GM18858 (cell line): ENCODE measurements at regions not wholly inside any gene's neighbourhood (a gene's known extent, or its start where the extent isn't known, plus 50 kb on each side); places are given as distances from the start of the nearest gene placed in this dataset.
"Not testable (repeated sequence)": the region's sequence is repeated elsewhere in the genome, so short reads cannot be mapped to it uniquely, and the experiment has no call there.

ENCODE experiments used
- ATAC-seq: cut with Tn5 transposase; IDR thresholded peaks from one replicate; pipeline ENCODE4 v1.9.1; 2021; ENCODE audit not compliant: unreplicated experiment

DNA sequence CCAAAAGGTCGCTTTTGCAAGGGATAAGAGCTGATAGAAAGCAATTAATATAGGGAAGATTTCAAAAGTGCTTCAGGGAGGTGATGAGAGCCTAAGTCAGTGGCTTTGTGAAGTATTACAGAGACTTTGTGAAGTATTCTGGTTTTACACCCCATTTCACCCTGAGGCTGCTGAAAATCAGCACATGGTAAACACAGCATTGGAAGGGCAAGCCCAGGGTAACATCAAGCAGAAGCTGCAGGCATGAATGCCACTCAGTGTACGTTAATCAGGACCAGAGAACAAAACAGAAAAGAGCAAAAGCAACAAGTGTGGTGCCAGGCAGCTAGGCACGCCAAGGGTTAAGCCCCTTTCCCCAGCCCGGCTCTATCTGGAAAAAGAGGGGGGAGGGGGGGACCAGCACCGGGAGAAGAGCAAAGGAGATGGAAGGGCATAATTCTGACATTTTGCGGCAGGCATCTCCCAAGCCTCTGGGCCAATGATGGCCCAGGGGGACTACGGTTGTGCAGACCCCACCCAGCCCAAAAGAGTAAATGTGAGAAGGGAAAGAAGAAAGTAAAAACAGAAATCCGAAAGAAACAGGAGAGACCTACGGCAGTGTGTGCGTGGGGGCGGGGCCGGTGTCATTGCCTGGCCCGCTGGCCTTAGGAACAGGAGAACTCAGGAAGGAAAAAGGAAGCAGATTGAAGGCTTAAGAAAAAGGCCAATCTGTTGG lies 58.9 kb downstream of the DHRS2 start:
- no peak for ATAC-seq

DNA sequence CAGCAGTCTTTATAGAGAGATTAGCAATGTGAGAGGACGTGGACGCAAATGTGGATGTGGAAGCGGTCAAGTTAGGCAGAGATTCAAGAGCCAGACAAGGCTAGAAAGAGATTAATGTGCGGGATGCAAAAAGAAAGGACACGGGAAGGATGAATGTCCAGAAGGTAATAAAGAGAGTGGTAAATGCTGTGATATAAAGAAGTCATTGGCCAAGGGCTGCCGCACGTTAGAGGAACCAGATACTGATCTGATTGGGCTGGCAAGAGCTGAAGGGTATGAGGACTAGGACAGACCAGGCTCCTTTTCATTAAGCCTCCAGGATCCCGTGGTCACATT lies 59.5 kb downstream of the DHRS2 start:
- no peak for ATAC-seq

DNA sequence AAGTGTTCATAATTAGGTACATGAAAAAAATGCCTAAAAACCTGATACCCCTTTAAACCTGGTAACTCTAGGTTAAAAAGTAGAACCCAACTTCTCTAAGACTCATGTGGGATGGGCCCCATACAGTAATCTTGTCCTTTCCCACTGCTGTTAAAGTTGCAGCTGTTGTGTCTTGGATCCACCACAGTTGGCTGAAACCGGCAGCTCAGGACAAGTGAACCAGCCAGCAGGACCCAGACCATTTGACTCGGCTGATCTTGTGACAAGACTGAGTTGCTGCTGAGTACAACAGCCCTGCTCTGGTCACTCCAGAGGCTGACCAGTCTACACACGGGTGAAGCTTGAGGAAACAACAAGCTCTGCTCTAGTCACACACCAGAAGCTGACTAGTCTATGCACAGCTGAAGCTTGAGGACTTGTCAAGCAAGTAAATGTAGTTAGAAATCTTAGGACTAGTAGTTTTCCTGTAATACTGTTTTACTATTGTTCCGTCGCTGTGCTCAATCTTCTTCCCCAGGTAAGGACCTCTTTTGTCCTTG lies 60.6 kb downstream of the DHRS2 start:
- ATAC-seq = no peak

DNA sequence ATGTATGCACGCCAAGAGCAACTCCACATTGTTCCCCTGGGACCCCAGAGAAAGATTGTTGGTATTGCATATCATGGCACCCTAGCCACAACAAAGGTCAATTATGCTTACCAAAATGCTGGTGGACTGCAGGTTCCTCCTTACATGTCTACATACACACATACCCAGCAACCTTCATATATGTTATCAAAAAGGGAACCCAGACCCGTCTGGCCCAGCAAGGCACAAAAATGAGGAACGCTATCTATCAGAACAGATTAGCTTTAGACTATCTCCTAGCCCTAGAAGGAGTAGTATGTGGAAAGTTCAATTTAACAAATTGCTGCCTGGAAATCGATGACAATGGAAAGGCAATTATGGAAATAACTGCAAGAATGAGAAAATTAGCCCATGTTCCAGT lies 61.5 kb downstream of the DHRS2 start:
- no peak for ATAC-seq

DNA sequence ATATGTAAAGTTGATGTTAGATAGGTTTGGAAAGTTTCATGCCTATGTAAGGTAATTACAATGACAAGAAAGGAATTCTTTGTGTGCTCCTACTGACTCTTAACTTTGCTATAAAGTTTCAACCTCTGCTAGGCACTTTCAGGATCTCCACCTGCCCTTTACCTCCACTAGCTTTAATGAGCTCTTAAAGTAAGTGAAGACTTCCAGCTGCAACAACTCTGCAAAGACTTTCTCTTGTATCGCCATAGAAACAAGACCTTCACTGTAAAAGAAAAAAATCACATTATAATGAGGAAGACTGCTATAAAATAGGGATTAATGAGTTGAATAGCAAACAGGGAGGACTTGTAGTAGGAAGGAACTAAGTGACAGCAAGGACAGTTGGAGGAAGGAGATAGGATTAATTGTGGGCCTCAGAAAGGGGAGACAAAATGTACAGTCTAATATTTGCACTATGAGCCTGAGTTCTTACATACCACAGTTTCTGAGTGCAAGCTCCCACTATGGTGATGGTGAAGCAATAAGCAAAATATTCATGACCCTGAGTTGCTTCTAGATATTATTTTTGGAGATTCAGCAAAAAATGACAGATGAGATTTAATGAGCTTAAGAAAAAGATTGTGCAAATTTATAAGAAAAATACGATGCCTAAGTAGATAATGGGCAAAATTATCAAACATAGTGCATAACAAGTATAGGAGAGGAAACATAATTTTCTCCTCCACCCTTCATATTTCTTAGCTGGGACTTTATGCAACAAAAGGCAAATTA lies 66.7 kb downstream of the DHRS2 start:
- ATAC-seq = no peak

DNA sequence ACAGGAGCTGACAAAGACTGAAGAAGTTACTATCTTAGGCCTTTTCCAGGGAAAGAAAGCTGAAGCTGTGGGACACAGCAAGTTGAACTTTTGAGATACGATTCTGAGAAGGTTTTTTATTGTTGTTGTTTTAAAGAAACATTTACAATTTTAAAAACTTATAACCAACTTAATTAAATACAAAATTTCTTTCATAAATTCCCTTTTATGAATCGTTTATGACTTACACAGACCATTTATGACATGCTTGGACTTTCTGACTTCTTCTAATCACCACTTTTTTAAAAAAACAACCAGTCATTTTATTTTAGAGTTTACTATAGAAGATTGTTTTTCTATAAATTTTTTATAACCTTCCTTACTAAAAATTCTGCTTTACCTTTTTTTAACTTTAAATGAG lies 68.7 kb downstream of the DHRS2 start:
- ATAC-seq = no peak

DNA sequence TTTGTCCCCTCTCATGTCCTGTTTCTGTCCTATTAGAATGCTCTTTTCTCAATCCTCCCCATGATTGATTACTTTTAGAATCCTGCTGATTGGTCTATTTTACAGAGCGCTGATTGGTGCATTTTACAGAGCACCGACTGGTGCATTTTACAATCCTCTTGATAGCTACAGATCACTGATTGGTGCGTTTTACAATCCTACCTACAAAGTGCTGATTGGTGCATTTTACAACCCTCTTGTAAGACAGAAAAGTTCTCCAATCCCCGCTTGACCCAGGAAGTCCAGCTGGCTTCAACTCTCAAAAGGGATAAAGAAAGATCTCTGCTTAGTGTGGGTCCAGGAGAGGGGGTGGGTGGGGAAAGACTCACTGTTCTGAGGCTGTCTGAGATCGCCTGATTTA lies 71.3 kb downstream of the DHRS2 start:
- no peak for ATAC-seq

DNA sequence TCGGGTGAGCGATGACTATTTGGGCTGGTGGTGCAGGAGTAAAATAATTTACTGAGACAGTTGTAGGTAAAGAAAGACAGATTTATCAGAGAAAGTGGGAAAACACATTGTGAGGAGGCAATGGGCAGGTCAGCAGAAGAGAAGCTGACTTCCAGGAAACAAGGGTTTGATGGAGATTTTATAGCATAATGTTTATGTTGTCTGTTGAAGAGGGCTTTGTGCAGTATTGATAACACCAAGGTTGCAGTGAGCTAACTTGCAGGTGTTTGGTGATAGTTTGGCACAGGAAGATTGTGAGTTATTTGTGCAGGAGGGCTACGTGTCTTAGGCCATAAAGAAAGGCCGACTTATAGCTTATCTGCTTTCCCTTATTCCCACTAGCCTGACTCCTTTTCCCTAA lies 72.2 kb downstream of the DHRS2 start:
- no peak for ATAC-seq

DNA sequence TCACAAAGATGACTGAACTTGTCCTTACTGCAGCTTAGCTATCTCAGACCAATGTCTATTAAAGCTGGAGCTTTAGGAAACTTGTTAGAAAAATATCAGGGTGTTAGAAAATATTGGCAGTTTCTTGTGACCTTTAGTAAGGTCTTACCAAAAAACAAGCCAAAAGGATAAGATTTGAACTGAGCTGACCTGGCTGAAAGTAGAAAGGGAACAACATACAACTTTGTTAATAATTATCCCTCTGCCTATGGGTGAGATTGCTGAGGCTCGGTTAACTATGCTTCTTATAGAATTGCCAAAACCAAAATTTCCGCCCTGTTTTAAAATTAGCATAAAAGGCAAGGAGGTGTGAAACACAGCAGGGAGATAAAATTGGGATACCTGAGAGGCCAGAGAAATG lies 73.8 kb downstream of the DHRS2 start:
- no peak for ATAC-seq

DNA sequence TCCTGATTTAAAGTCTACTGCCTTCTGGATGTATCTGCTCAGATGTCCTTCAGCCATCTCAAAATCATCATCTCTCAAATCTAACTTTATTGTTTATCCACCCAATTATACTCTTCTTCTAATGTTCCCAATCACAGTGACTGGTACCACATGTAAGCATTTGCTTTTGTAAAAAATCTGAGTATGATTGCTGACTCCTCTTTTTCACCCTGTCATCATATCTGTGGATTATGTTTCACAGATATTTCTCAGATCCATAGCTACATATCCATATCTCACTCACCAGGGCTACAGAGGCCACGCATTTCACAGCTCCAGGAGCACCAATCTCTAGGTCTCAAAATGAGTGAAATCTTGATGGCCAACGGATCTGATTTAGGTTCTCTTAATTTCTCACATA lies 76.1 kb downstream of the DHRS2 start:
- ATAC-seq = no peak

DNA sequence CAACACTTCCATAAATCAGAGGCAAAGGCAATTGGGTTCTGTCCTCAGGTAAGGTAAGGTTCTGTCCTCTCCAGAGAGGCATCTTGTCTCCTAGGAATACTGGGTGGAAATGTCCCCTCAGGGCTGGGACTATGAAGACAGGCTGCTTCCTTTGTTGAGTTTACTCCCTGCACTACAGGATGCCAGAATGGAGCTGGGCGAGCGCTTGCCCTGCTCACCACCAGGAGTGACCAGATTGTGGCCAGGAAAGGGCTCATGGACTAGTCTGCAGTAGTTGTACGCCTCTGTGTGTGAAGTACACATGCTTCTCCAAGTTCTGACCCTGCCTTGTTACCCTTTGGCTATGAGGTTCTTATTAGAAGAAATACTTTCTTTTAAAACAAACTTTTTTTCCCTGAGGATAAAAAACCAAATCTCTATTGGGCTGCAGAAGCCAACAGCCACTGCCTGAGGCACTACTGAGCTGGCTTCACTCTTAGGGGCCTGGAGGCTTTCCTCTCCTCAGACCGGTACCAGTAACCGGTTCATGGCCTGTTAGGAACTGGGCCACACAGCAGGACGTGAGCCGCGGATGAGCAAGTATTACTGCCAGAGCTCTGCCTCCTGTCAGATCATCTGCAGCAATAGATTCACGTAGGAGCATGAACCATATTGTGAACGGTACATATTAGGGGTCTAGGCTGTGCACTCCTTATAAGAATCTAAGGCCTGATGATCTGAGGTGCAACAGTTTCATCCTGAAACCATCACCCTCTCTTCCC lies 83.2 kb downstream of the DHRS2 start:
- ATAC-seq = no peak

DNA sequence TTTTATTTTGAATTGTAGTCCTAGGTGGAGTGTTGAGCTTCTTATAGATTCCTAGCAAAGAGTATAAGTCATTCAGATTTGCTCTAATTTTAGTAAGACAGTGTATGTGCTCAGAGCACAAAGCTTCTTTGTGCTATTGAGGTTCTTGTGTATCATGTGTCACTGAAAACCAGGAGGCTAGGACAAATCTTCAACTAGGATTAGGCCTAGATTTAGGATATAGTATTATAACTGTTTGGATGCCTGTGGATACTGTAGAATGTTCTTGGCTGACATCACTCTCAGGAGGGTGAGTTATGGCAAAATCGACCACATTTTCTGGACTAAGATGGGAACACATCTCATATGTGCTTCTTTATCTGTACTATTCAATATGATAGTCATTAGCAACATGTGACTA lies 86.5 kb downstream of the DHRS2 start:
- no peak for ATAC-seq

DNA sequence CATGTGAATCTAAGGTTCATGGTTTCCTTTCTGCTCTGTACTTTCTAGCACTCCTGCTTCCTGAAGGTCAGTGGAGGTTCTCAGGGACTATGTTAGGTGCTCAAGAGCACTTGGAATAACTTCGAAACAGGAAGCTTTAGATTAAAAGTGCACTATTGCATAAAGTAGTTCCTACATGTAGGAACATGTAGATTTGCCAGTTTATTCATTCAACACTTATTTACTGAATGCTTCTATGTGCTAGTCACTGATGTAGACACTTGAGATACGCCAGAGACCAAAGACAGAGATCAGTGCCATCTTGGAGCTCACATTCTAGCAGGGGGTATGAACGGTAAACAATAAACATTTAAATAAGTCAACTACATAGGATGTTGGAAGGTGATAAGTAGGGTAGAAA lies 87.7 kb downstream of the DHRS2 start:
- no peak for ATAC-seq

DNA sequence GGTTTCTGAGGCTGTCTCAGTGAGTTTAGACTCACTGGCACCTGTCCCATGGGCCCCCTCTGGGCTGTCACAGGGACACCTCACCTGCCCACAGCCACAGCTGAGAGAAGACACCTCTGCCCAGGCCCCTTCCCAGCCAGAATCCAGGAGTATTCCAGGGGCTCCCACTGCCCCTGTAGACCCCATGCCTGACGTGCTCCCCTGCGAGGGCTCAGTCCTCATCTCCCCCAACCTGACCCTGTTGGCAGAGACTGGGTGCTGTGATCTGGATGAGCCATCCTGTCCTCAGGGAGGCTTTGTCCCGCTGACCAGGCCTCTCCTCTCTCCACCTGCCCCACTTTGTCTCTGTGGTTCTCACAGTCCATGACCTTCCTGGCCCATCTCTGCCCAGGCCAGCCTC lies 89.4 kb downstream of the DHRS2 start:
- no peak for ATAC-seq

DNA sequence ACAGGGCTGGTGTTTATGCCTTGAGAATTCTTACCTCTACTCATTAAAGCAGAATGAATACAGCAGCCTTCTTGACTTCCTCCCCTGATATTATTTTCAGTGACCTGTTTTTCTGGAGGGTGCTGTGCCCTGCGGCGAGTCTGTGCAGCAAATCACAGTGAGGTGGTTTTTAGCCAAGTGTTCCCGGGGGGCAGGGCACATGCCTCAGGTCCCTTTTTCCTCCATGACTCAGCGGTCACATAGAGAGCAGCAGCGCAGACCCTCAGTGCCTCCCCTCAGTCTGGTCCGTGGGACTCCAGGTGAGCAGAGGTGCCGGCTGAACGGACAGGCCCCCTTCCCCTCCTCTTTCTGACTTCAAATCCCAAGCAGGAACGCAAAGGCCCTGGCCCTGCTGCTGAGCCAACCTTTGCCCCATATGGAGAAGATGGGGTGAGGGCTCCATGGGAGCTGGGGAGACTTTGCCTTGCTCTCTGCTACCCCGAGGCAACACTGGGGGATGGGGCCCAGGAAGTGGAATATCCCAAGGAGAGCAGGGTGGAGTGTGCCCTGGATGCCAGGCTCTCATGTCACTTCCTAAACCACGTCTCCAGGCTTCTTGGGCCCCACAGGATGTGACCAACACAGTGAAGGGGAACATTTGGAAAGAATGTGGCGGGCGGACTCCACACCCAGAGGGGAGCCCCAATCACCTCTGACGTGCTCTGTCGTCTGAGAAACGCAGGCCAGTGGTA lies 90.0 kb downstream of the DHRS2 start:
- ATAC-seq = no peak

DNA sequence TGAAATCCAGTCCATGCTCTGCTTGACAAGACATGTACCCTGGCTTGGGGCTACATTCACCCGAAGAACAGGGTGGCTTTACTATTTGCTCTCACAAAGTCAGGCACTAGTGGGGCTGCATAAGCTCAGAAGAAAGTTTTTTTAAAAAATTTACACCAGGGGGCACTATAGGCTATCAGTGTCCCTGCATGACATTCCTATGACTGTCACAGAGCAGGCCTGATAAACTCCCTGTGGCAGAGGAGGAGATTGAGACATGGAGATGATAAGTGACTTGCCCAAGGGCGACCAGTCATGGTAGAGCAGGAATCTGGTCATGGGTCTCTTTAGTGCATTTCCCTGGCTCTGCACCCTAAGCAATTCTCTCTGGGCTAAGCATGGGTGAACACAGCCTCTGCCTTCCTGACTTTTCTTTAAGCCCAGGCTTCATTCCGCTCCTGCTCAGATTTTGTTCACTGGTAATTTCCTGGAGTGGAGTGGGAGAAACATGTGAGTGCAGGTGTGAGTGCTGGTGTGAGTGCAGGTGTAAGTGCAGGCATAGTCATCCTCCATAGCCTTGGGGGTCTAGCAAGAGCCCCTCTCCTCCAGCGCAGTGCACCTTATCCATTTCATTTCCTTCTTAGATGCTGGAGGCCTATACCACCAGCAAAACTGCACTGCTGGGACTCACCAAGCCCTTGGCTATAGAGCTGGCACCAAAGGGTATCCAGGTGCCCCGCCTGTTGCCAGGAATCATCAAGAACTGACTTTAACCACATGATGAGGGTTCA lies 91.6 kb downstream of the DHRS2 start:
- ATAC-seq = no peak

DNA sequence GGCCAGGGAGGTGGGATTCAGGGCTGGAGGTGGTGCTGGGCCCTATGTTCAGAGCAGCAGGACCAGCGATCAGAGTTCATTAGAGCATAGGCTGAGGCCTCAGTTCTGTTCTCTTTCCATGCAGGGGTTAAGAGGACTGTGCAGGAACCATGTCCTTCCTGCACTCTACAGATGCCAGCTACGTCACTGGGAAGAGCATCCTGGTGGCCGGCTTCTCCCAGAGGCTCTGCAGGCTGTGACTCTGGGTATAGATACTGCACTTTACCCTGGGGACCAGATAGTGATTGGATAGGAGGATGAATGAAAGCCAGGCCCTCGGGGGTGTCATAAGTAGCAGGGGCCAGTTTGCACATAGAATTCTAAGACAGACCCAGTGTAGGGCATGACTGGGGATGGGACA lies 92.6 kb downstream of the DHRS2 start:
- ATAC-seq = no peak

DNA sequence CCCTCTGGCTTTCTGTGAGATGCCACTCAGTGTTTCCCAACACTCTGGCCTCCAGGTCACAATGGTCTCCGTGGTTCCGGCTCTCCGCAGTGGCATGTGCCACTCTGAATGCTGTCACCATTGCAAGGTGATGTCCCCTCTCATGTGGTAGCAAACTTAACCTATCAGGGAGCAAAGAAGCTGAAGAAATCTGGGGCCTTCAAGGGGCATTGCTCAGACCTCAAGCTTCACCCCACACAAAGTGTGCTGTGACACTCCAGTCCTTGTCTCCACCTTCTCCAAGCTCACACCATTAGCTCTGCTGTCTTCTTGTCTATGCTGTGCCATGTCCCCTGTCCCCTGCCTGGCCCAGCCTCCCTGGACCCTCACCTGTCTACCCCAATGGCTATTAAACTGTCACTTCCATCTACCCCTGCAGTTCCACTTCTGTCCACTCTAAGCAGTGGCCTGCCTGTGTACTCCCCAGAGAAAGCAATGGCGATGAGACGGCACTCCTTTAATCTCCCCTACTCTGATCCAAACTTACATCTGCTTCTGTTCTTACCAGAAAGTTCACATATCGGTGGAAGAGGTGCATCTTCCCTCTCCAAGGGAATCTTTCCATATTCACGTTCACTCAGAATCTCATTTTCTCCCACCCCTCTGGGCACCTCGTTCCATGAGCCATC lies 93.7 kb downstream of the DHRS2 start:
- ATAC-seq = no peak

DNA sequence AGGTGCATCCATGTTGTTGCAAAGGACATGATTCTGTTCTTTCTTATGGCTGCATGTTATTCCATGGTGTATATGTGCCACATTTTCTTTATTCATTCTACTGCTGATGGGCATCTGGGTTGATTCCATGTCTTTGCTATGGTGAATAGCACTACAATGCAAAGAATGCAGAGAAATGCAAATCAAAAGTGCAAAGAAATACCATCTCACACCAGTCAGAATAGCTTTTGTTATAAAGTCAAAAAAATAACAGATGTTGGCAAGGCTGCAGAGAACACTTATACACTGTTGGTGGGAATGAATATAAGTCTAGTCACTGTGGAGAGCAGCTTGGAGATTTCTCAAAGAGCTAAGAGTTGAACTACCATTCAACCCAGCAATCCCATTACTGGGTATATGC lies 99.2 kb downstream of the DHRS2 start:
- ATAC-seq = no peak

DNA sequence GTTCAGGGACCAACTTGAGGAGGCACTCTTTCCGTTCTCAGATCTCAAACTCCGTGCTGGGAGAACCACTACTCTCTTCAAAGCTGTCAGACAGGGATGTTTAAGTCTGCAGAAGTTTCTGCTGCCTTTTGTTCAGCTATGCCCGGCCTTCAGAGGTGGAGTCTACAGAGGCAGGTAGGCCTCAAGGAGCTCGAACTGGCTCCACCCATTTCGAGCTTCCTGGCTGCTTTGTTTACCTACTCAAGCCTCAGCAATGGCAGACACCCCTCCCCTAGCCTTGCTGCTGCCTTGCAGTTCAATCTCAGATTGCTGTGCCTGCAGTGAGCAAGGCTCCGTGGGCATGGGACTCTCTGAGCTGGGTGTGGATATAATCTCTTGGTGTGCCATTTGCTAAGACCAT lies 108.2 kb downstream of the DHRS2 start:
- ATAC-seq = not testable (repeated sequence)
